Neuron (in vitro differentiated cells): ENCODE measurements at regions not wholly inside any gene's neighbourhood (a gene's known extent, or its start where the extent isn't known, plus 50 kb on each side); places are given as distances from the start of the nearest gene placed in this dataset.

Experiments used
- H2AFZ ChIP-seq: one replicate; pipeline ENCODE4 v1.6.1; 2013; ENCODE audit warnings: low read depth, mild to moderate bottlenecking, inconsistent platforms, low read length, moderate library complexity
- H3K27me3 ChIP-seq: one replicate; pipeline ENCODE4 v1.6.1; 2013; ENCODE audit warnings: low read length; ENCODE audit not compliant: insufficient read depth
- H3K36me3 ChIP-seq: one replicate; pipeline ENCODE4 v1.6.1; 2013; ENCODE audit warnings: low read length; ENCODE audit not compliant: insufficient read depth
- H3K4me1 ChIP-seq: one replicate; pipeline ENCODE4 v1.6.1; 2013; ENCODE audit warnings: low read length; ENCODE audit not compliant: insufficient read depth
- H3K4me3 ChIP-seq: 2 replicates; pipeline ENCODE4 v1.5.1; 2013; ENCODE audit warnings: mild to moderate bottlenecking, low read length, moderate library complexity
- H3K9me3 ChIP-seq: one replicate; pipeline ENCODE4 v1.6.1; 2013; ENCODE audit warnings: low read length

DNA sequence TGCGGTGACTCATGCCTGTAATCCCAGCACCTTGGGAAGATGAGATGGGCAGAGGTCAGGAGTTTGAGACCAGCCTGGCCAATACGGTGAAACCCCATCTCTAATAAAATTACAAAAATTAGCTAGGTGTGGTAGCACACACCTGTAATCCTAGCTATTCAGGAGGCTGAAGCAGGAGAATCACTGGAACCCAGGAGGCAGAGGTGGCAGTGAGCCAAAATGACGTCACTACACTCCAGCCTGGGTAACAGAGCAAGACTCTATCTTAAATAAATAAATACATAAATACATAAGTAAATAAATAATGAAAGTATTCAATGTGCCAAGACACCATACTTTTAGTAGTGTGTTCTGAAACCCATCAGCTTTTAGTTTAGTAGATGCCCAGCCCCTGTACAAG, 308.1 kb upstream of the FLRT2 start:
- H3K9me3 ChIP-seq: no peaks in the 10 kb centered on the region
- no peaks in the 10 kb centered on the region for H3K27me3 ChIP-seq
- H2AFZ ChIP-seq: no peak overlapping the region
- H3K4me3 ChIP-seq: no peak overlapping the region
- H3K36me3 ChIP-seq: no peaks in the 10 kb centered on the region
- H3K4me1 ChIP-seq: peaks cover 5% of the 10 kb centered on the region

DNA sequence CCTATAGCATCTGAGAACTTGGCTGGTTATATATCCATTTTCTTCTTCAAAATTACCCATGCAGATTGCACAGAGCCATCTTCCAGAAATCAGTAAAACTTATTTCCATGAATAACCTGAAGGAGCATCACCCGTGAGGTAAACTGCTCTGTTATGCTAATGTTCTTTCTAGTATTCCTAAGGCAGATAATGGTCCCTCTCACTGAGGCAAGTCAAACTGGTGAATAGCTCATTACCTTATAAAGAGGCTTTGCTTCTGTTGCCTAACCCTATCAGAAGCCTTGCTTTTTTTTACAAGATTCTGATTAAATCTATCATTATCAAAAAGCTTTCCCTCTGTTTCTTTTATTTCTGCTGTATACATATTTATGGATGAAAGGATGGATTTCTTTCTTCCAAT, 307.6 kb upstream of the FLRT2 start:
- no peak overlapping the region for H2AFZ ChIP-seq
- H3K4me3 ChIP-seq: no peak overlapping the region
- H3K9me3 ChIP-seq: no peaks in the 10 kb centered on the region
- H3K4me1 ChIP-seq: peaks cover 5% of the 10 kb centered on the region
- H3K27me3 ChIP-seq: no peaks in the 10 kb centered on the region
- H3K36me3 ChIP-seq: no peaks in the 10 kb centered on the region

DNA sequence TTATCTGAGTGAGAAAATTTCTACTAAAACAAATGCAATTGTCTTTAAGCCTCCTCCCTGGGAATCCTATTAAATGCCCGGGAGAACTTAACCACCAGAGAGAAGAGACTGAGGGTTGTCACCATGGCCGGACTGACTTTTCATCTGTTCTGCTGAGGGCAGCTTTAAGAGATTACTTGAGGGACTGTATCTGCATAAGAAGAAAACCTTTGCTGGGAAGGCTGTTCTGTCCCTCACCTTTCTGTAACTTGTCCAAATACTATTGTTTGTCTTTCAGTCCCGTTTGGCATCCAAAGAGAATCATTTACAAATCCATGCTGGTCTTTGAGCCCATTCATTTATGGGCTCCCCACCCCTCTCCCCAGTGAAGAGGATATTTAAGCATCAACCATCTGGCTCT, 306.3 kb upstream of the FLRT2 start:
- Histone ChIP-seq H3K36me3 (no peaks in the 10 kb centered on the region), H3K4me1 (peaks cover 3% of the 10 kb centered on the region), H3K27me3 (no peaks in the 10 kb centered on the region), H2AFZ (no peak overlapping the region), H3K9me3 (no peaks in the 10 kb centered on the region), H3K4me3 (no peak overlapping the region)

DNA sequence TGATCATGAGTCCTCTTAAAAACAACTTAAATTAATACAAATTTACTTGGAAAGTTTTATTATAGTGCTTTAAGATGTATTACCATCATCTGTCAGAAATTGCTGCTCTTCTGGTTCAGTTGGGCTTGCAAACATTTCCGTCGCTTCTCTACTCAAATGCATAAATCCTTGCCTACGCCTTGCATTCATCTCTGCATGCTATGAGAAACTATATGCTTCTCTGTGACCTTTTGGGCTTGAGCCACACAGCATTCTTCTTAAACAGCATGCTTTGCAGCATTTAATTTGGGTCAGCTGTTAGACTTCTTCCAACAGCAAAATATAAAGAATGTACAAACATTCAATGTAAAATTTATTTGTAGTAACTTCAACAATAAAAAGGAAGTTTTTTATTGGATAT, 305.7 kb upstream of the FLRT2 start:
- Histone ChIP-seq H3K4me1 (peaks cover 3% of the 10 kb centered on the region), H2AFZ (no peak overlapping the region), H3K36me3 (no peaks in the 10 kb centered on the region), H3K27me3 (no peaks in the 10 kb centered on the region), H3K4me3 (no peak overlapping the region), H3K9me3 (no peaks in the 10 kb centered on the region)

DNA sequence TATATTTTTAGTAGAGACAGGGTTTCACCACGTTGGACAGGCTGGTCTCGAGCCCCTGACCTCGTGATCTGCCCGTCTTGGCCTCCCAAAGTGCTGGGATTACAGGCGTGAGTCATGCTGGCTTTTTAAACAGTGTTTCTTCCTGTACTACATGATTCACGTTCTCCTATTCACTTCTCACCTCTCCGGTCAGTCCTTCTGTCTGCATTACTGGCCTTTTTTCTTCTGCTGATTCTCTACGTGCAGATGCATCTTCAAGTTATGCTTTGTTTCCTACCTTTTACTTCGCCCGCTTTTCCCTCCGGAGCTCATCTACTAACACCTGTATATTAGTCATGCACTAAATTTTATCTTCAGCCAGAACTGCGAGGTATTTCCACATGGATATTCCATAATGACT, 296.2 kb upstream of the FLRT2 start:
- no peaks in the 10 kb centered on the region for H3K4me1 ChIP-seq
- H3K9me3 ChIP-seq: no peaks in the 10 kb centered on the region
- no peak overlapping the region for H3K4me3 ChIP-seq
- H3K36me3 ChIP-seq: no peaks in the 10 kb centered on the region
- H3K27me3 ChIP-seq: no peaks in the 10 kb centered on the region
- no peak overlapping the region for H2AFZ ChIP-seq

DNA sequence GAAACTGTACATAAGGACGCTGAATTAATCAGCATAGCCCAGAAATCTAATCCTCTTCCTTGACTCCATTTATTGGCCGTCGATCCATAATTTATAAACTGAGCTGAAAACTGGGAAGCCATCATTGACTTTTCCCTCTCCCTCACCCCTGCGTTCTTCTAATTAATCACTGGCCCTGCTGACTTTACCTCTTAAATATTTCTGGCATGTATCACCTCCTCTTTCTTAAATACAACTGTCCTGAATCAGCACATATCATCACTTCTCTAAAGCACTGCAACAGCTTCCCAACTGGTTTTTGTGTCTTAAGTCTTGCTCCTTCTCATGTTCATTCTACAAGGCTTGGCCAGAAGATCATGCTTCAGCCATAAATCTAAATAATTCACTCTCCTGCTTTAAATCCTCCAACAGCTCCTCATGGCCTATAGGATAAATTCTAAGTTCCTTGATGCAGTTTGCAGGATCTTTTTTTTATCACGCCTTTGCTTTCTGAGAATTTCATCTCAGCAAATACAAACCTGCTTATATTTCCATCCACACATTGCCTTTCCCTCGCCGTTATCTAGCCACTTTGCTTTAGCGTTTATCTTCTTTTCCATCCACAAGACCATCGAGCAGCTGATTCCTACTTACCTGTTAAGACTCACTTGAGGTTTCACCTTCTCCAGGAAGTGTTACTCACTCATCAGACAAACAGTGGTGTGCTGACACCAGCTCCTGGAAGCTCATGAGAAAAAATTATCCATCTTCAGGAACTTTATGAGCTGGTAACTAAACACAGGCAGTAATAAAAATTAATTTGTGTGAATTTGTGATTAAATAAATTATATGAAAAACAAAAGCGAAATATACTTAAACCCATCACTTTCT, 295.6 kb upstream of the FLRT2 start:
- H3K4me1 ChIP-seq: peaks cover 2% of the 10 kb centered on the region
- H3K9me3 ChIP-seq: no peaks in the 10 kb centered on the region
- H3K36me3 ChIP-seq: no peaks in the 10 kb centered on the region
- no peak overlapping the region for H3K4me3 ChIP-seq
- H2AFZ ChIP-seq: no peak overlapping the region
- H3K27me3 ChIP-seq: no peaks in the 10 kb centered on the region

DNA sequence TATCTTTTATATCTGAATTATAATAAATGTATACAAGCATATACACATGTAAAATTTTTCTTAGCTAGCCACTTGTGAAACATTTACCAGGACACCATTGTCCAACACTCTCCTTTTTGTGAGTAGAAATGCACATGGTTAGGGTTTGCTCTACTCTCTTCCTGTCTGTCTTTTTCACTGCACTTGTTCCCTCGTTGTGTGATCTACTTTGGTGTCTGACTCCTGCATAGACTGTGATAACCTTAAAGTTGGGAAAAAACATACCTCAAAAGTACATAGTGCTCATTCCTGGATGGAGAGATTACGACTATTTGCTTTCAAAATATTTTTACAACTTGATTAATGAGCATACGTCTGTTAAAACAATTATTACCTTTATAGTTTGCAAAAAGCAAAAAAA, 294.1 kb upstream of the FLRT2 start:
- H3K4me3 ChIP-seq: no peak overlapping the region
- no peak overlapping the region for H2AFZ ChIP-seq
- peaks cover 3% of the 10 kb centered on the region for H3K4me1 ChIP-seq
- H3K36me3 ChIP-seq: no peaks in the 10 kb centered on the region
- no peaks in the 10 kb centered on the region for H3K9me3 ChIP-seq
- no peaks in the 10 kb centered on the region for H3K27me3 ChIP-seq

DNA sequence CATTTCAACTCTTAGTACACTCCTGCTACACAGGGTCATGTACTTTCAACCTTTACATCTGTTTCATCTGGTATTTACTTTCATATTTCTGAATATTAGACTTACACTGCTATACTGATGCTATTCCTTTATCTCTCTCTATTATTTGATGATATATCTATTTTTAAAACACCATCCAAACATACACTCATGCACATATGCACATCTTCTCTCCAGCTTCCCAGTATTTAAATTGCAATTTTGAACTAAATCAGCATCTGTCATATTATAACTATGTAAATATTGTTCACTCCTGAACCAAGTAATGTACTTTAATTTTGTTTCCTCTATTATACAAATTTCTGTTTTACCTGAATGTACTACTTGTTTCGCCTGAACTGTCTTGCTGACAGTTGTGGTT, 293.6 kb upstream of the FLRT2 start:
- no peaks in the 10 kb centered on the region for H3K36me3 ChIP-seq
- no peak overlapping the region for H3K4me3 ChIP-seq
- no peaks in the 10 kb centered on the region for H3K27me3 ChIP-seq
- peaks cover 5% of the 10 kb centered on the region for H3K4me1 ChIP-seq
- no peaks in the 10 kb centered on the region for H3K9me3 ChIP-seq
- no peak overlapping the region for H2AFZ ChIP-seq

DNA sequence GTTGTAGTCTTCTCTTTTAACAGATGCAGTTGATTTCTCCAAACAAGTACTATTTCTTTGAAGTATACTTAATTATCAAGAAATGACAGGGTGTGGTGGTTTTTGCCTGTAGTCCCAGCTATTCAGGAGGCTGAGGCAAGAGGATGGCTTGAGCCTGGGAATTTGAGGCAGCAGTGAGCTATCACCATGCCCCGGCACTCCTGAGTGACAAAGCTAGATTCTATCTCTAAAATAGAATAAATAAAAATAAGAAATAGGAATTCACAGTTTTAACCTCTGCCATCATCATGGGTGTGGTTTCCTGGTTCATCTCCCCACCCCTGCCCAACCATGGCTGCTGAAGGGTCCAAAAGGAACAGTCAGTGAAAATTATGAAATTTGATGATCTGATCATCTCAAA, 290.2 kb upstream of the FLRT2 start:
- H3K27me3 ChIP-seq: no peaks in the 10 kb centered on the region
- H2AFZ ChIP-seq: no peak overlapping the region
- no peaks in the 10 kb centered on the region for H3K36me3 ChIP-seq
- no peaks in the 10 kb centered on the region for H3K9me3 ChIP-seq
- H3K4me3 ChIP-seq: no peak overlapping the region
- peaks cover 5% of the 10 kb centered on the region for H3K4me1 ChIP-seq

DNA sequence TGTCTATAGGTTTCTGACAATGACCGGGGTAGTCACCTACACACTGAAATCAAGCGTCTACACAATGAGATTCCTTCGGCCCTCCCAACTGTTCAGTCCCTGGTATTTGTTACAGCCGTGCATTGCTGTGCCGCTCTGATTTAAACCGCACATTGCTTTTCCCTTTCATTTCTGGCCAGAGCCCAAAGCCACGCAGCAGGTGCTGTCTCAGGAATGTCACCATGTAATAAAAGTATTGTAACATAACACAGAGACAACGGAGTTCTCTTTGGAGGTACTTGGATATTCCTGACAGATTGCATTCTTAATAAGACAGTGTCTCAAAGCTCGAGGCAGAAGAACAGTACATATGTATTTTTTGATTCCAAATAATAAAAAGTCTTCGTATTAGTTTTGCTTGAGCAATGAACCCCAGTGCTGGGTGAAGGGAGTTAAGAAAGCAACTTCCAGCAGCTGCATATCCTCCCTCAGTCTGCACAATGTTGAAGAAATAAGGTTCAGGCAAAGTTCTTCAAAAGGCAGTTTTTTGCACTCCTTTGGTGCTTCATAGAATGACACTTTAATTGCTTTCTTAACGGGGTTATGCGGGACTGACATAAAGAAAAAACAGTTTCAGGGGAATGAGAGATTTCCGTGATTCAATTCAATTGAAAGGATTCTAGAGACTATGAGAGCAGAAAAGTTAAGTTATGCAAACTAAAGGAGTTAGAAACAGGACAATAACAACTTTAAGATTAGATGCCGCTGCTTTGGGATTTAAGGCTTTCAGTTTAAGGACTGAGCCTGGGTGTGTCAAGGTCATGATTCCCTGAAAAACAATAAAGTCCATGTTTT, 288.7 kb upstream of the FLRT2 start:
- Histone ChIP-seq H3K4me1 (peaks cover 5% of the 10 kb centered on the region), H3K36me3 (no peaks in the 10 kb centered on the region), H3K27me3 (no peaks in the 10 kb centered on the region), H3K4me3 (no peak overlapping the region), H2AFZ (no peak overlapping the region), H3K9me3 (no peaks in the 10 kb centered on the region)

DNA sequence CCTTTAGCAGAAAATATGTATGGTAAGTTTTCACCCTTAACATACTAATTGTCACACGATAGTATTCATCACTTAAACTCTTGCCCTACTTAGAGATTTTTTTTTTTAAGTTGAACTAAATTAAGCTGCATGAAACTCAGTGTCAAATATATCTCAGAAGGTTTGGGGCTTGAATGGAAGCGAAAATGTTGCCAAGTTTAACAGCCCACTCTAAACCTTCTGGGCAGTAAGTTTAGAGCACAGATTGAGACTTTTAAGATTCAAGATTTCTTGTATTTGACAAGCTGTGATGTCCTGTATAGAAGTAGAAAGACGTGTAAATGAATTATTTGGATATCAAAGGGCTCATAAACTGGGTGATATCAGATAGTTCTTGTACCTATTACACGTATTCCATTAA, 287.3 kb upstream of the FLRT2 start:
- Histone ChIP-seq H2AFZ (no peak overlapping the region), H3K36me3 (no peaks in the 10 kb centered on the region), H3K4me1 (peaks cover 5% of the 10 kb centered on the region), H3K9me3 (no peaks in the 10 kb centered on the region), H3K4me3 (no peak overlapping the region), H3K27me3 (no peaks in the 10 kb centered on the region)

DNA sequence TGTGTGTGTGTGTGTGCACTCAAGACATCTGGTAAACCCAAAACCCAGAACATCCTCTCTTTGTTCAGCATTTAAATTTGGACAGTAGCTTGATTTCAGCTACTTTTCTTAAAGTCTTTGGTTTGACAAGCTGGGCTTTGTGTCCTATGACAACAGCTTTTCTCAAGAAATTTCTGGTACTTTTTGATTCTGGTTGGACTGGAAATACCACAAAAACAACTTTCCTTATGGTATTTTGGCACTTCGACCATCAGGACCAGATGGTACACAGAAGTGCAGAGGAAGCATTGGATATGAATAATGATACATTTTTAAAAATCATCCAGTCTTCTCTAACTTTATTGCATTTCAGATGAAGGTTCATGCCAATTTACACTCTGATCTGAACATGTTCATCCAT, 286.6 kb upstream of the FLRT2 start:
- Histone ChIP-seq H3K27me3 (no peaks in the 10 kb centered on the region), H2AFZ (no peak overlapping the region), H3K36me3 (no peaks in the 10 kb centered on the region), H3K9me3 (no peaks in the 10 kb centered on the region), H3K4me3 (no peak overlapping the region), H3K4me1 (peaks cover 5% of the 10 kb centered on the region)

DNA sequence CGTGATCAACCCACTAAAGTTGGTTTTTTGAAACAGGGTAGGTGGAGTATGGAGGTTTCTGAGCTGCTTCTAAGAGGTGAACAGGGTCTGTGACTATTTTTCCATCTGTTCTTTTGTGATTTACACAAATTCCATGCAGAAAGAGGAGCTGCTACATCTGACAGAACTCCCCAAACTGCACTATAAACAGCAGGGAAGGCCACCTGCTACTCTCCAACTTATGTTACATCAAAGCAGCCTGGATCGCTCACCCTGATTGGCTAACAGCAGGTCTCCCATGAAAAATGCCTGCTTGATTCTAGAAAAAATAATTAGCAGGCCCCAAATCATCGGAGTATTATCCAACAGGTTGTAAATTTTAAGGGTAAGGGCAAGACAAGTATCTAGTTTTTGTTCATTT, 282.9 kb upstream of the FLRT2 start:
- Histone ChIP-seq H3K4me3 (no peak overlapping the region), H2AFZ (no peak overlapping the region), H3K27me3 (no peaks in the 10 kb centered on the region), H3K9me3 (no peaks in the 10 kb centered on the region), H3K4me1 (peaks cover 8% of the 10 kb centered on the region), H3K36me3 (no peaks in the 10 kb centered on the region)
